Activated CD4-positive, CD25-positive, alpha-beta regulatory T cell treated with anti-CD3 and anti-CD28 coated beads, Interleukin-2, amount 50 U/mL, for 16 hours (primary cell): ENCODE measurements at regions not wholly inside any gene's neighbourhood (a gene's known extent, or its start where the extent isn't known, plus 50 kb on each side); places are given as distances from the start of the nearest gene placed in this dataset.
"Not testable (repeated sequence)": the region's sequence is repeated elsewhere in the genome, so short reads cannot be mapped to it uniquely, and the experiment has no call there.

Experiments
- DNase-seq: peaks from one replicate; pipeline ENCODE4 v3.0.0-alpha.2; 2020; ENCODE audit warnings: low read depth, low spot score

GRCh38 chr2:144126302-144126701 is 393.6 kb downstream of the ZEB2 start:
- no peak for DNase-seq

GRCh38 chr2:144125751-144126150 is 394.2 kb downstream of the ZEB2 start:
- no peak for DNase-seq

GRCh38 chr2:144124882-144125281 is 395.0 kb downstream of the ZEB2 start:
- DNase-seq = no peak

- no peak for DNase-seq
Observed at GRCh38 chr2:144120487-144120886, 399.4 kb downstream of the ZEB2 start.

GRCh38 chr2:144117086-144117485 is 402.8 kb downstream of the ZEB2 start:
- DNase-seq = no peak

- no peak for DNase-seq
Observed at GRCh38 chr2:144115739-144116291, 404.1 kb downstream of the ZEB2 start.

- no peak for DNase-seq
Observed at GRCh38 chr2:144114760-144115159, 405.2 kb downstream of the ZEB2 start.

GRCh38 chr2:144111437-144111836 is 408.5 kb downstream of the ZEB2 start:
- DNase-seq = no peak

GRCh38 chr2:144106104-144106503 is 413.8 kb downstream of the ZEB2 start:
- DNase-seq = not testable (repeated sequence)

GRCh38 chr2:144102386-144102785 is 417.5 kb downstream of the ZEB2 start:
- DNase-seq = no peak

GRCh38 chr2:144099780-144100377 is 420.0 kb downstream of the ZEB2 start:
- no peak for DNase-seq

GRCh38 chr2:144099340-144099739 is 420.6 kb downstream of the ZEB2 start:
- no peak for DNase-seq

GRCh38 chr2:144097440-144098225 is 422.3 kb downstream of the ZEB2 start:
- no peak for DNase-seq

- DNase-seq = no peak
Observed at GRCh38 chr2:144096531-144096930, 423.4 kb downstream of the ZEB2 start.

- no peak for DNase-seq
Observed at GRCh38 chr2:144094408-144095151, 425.3 kb downstream of the ZEB2 start.

GRCh38 chr2:144091622-144092021 is 428.3 kb downstream of the ZEB2 start:
- DNase-seq = no peak

GRCh38 chr2:144088863-144089262 is 431.1 kb downstream of the ZEB2 start:
- no peak for DNase-seq

GRCh38 chr2:144086965-144087364 is 433.0 kb downstream of the ZEB2 start:
- no peak for DNase-seq

GRCh38 chr2:144085016-144085415 is 434.9 kb downstream of the ZEB2 start:
- no peak for DNase-seq

- no peak for DNase-seq
Observed at GRCh38 chr2:144084114-144084661, 435.7 kb downstream of the ZEB2 start.

- DNase-seq = no peak
Observed at GRCh38 chr2:144083211-144083610, 436.7 kb downstream of the ZEB2 start.

- no peak for DNase-seq
Observed at GRCh38 chr2:144082777-144083176, 437.1 kb downstream of the ZEB2 start.
